ENCODE measurements at regions not wholly inside any gene's neighbourhood (a gene's known extent, or its start where the extent isn't known, plus 50 kb on each side); places are given as distances from the start of the nearest gene placed in this dataset.

GRCh38 chr1:70891051-70891843 lies 156.4 kb downstream of the PTGER3 start:
- DNase-seq (ENCODE audit: low read depth) = no peak

GRCh38 chr1:70892140-70892539 lies 155.5 kb downstream of the PTGER3 start:
- no peak for DNase-seq (ENCODE audit: low read depth)

- no peak for DNase-seq (ENCODE audit: low read depth)
Observed at GRCh38 chr1:70892930-70893329, 154.7 kb downstream of the PTGER3 start.

- no peak for DNase-seq (ENCODE audit: low read depth)
Observed at GRCh38 chr1:70893381-70893780, 154.2 kb downstream of the PTGER3 start.

- DNase-seq (ENCODE audit: low read depth) = no peak
Observed at GRCh38 chr1:70895531-70895930, 152.1 kb downstream of the PTGER3 start.

- DNase-seq (ENCODE audit: low read depth) = no peak
Observed at GRCh38 chr1:70896224-70896623, 151.4 kb downstream of the PTGER3 start.

GRCh38 chr1:70897273-70897672 lies 150.3 kb downstream of the PTGER3 start:
- DNase-seq (ENCODE audit: low read depth) = no peak

GRCh38 chr1:70899735-70900134 lies 147.9 kb downstream of the PTGER3 start:
- no peak for DNase-seq (ENCODE audit: low read depth)

GRCh38 chr1:70902211-70902610 lies 145.4 kb downstream of the PTGER3 start:
- DNase-seq (ENCODE audit: low read depth) = no peak

GRCh38 chr1:70906800-70907199 lies 140.8 kb downstream of the PTGER3 start:
- DNase-seq (ENCODE audit: low read depth) = no peak

- no peak for DNase-seq (ENCODE audit: low read depth)
Observed at GRCh38 chr1:70907563-70908310, 139.9 kb downstream of the PTGER3 start.

- no peak for DNase-seq (ENCODE audit: low read depth)
Observed at GRCh38 chr1:70909262-70909822, 138.3 kb downstream of the PTGER3 start.

- no peak for DNase-seq (ENCODE audit: low read depth)
Observed at GRCh38 chr1:70910013-70910412, 137.6 kb downstream of the PTGER3 start.

- DNase-seq (ENCODE audit: low read depth) = no peak
Observed at GRCh38 chr1:70911861-70912260, 135.8 kb downstream of the PTGER3 start.

GRCh38 chr1:70914224-70914623 lies 133.4 kb downstream of the PTGER3 start:
- DNase-seq (ENCODE audit: low read depth) = no peak

- no peak for DNase-seq (ENCODE audit: low read depth)
Observed at GRCh38 chr1:70915258-70916033, 132.2 kb downstream of the PTGER3 start.

GRCh38 chr1:70916034-70916427 lies 131.6 kb downstream of the PTGER3 start:
- no peak for DNase-seq (ENCODE audit: low read depth)

- DNase-seq (ENCODE audit: low read depth) = no peak
Observed at GRCh38 chr1:70919706-70920323, 127.8 kb downstream of the PTGER3 start.
